HG02884 (cell line): ENCODE measurements at regions not wholly inside any gene's neighbourhood (a gene's known extent, or its start where the extent isn't known, plus 50 kb on each side); places are given as distances from the start of the nearest gene placed in this dataset.
"Not testable (repeated sequence)": the region's sequence is repeated elsewhere in the genome, so short reads cannot be mapped to it uniquely, and the experiment has no call there.

Experiments
- ATAC-seq: cut with Tn5 transposase; IDR thresholded peaks from one replicate; pipeline ENCODE4 v1.9.1; 2021; ENCODE audit warnings: mild to moderate bottlenecking, moderate library complexity; ENCODE audit not compliant: unreplicated experiment

GRCh38 chr11:10973416-10973815 is 115.6 kb upstream of the ZBED5 start:
- ATAC-seq, result no peak

GRCh38 chr11:10970926-10971325 is 113.1 kb upstream of the ZBED5 start:
- ATAC-seq, result no peak

GRCh38 chr11:10969387-10969786 is 111.5 kb upstream of the ZBED5 start:
- ATAC-seq, result no peak

GRCh38 chr11:10956884-10957283 is 99.0 kb upstream of the ZBED5 start:
- ATAC-seq, result not testable (repeated sequence)

- no peak for ATAC-seq
Measured at GRCh38 chr11:10955616-10956015, 97.8 kb upstream of the ZBED5 start.

- no peak for ATAC-seq
Measured at GRCh38 chr11:10954184-10954583, 96.3 kb upstream of the ZBED5 start.

GRCh38 chr11:10952872-10953271 is 95.0 kb upstream of the ZBED5 start:
- ATAC-seq, result no peak

GRCh38 chr11:10947935-10948334 is 90.1 kb upstream of the ZBED5 start:
- ATAC-seq, result not testable (repeated sequence)

- ATAC-seq, result no peak
Measured at GRCh38 chr11:10946072-10946471, 88.2 kb upstream of the ZBED5 start.

- ATAC-seq, result no peak
Measured at GRCh38 chr11:10945196-10945595, 87.3 kb upstream of the ZBED5 start.

- no peak for ATAC-seq
Measured at GRCh38 chr11:10943968-10944367, 86.1 kb upstream of the ZBED5 start.

GRCh38 chr11:10942620-10943019 is 84.8 kb upstream of the ZBED5 start:
- ATAC-seq, result no peak

- no peak for ATAC-seq
Measured at GRCh38 chr11:10941871-10942270, 84.0 kb upstream of the ZBED5 start.

- ATAC-seq, result no peak
Measured at GRCh38 chr11:10941414-10941813, 83.6 kb upstream of the ZBED5 start.

- no peak for ATAC-seq
Measured at GRCh38 chr11:10938650-10939387, 81.0 kb upstream of the ZBED5 start.

GRCh38 chr11:10938231-10938630 is 80.4 kb upstream of the ZBED5 start:
- ATAC-seq, result no peak

- ATAC-seq, result no peak
Measured at GRCh38 chr11:10937385-10937771, 79.5 kb upstream of the ZBED5 start.

GRCh38 chr11:10936626-10937384 is 79.0 kb upstream of the ZBED5 start:
- ATAC-seq, result no peak

- ATAC-seq, result no peak
Measured at GRCh38 chr11:10935015-10935559, 77.2 kb upstream of the ZBED5 start.

GRCh38 chr11:10934293-10934860 is 76.5 kb upstream of the ZBED5 start:
- ATAC-seq, result no peak

- ATAC-seq, result no peak
Measured at GRCh38 chr11:10933455-10934292, 75.8 kb upstream of the ZBED5 start.
